ENCODE measurements at regions not wholly inside any gene's neighbourhood (a gene's known extent, or its start where the extent isn't known, plus 50 kb on each side); places are given as distances from the start of the nearest gene placed in this dataset.

DNA sequence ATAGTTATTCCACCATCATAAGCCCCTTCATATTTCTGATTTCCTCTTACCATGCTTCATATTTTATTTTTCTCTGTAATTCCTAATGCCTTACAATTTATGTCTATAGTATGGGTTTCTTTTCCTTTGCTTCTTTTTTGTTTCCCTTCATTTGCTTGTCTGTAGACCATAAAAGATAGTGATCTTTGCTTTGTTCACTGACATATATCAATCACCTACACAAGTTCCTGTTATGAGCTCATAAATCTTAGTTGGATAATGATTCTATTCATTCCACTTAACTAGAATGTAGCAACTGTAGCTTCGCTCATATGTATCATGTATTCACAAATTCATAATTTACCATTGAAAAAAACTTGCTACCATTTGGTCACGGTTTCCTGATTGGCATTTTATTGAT lies 388.8 kb upstream of the ATXN7L3B start:
- TF ChIP-seq, protein P1, sequence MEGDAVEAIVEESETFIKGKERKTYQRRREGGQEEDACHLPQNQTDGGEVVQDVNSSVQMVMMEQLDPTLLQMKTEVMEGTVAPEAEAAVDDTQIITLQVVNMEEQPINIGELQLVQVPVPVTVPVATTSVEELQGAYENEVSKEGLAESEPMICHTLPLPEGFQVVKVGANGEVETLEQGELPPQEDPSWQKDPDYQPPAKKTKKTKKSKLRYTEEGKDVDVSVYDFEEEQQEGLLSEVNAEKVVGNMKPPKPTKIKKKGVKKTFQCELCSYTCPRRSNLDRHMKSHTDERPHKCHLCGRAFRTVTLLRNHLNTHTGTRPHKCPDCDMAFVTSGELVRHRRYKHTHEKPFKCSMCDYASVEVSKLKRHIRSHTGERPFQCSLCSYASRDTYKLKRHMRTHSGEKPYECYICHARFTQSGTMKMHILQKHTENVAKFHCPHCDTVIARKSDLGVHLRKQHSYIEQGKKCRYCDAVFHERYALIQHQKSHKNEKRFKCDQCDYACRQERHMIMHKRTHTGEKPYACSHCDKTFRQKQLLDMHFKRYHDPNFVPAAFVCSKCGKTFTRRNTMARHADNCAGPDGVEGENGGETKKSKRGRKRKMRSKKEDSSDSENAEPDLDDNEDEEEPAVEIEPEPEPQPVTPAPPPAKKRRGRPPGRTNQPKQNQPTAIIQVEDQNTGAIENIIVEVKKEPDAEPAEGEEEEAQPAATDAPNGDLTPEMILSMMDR (IDR thresholded peaks at IDR 0.05; ENCODE audit: low read length): no peak
- TF ChIP-seq EZH2phosphoT487 (IDR thresholded peaks at IDR 0.05; ENCODE audit: low read length) (no peak), EZH2 (optimal IDR thresholded peaks at IDR 0.05; ENCODE audit: low read depth, low read length) (no peak)

Measured in MM.1S (cell line).